Neural progenitor cell (in vitro differentiated cells): ENCODE measurements at regions not wholly inside any gene's neighbourhood (a gene's known extent, or its start where the extent isn't known, plus 50 kb on each side); places are given as distances from the start of the nearest gene placed in this dataset.

Source experiments
- EZH2 ChIP-seq: fragments of 200-600 bp; sonication (generic); IDR thresholded peaks from 2 replicates; pipeline ENCODE4 v1.6.1; 2017; ENCODE audit warnings: antibody characterized with exemption, mild to moderate bottlenecking, moderate library complexity
- EZH2phosphoT487 ChIP-seq: fragments of 200-600 bp; sonication (generic); IDR thresholded peaks from 2 replicates; pipeline ENCODE4 v1.6.1; 2017; ENCODE audit warnings: antibody characterized with exemption
- TF ChIP-seq, protein P1 (sequence below): fragments of 200-600 bp; sonication (generic); IDR thresholded peaks from 2 replicates; pipeline ENCODE4 v1.5.1; 2017; ENCODE audit warnings: antibody characterized with exemption, mild to moderate bottlenecking

DNA sequence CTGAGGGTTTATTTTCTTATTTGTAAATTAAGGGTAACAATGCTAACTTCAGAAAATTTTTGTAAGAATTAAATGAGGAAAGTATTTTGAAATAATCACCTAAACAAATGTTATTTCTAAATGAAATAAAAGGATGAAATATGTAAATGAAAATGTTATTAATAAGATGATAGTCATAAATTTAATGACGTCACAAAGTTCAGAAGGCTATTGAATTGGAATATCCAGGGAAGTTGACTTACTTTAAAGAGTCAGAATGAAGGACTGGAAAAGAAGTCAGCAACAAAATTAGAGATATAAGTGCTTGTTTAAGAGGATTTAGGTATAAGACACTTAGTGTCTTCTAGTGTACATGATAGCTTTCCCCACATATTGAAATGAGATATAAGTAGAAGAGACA, 732.6 kb upstream of the CDH7 start:
- no peak for TF ChIP-seq EZH2
- TF ChIP-seq, protein P1, sequence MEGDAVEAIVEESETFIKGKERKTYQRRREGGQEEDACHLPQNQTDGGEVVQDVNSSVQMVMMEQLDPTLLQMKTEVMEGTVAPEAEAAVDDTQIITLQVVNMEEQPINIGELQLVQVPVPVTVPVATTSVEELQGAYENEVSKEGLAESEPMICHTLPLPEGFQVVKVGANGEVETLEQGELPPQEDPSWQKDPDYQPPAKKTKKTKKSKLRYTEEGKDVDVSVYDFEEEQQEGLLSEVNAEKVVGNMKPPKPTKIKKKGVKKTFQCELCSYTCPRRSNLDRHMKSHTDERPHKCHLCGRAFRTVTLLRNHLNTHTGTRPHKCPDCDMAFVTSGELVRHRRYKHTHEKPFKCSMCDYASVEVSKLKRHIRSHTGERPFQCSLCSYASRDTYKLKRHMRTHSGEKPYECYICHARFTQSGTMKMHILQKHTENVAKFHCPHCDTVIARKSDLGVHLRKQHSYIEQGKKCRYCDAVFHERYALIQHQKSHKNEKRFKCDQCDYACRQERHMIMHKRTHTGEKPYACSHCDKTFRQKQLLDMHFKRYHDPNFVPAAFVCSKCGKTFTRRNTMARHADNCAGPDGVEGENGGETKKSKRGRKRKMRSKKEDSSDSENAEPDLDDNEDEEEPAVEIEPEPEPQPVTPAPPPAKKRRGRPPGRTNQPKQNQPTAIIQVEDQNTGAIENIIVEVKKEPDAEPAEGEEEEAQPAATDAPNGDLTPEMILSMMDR = no peak
- no peak for TF ChIP-seq EZH2phosphoT487
